ENCODE measurements at regions not wholly inside any gene's neighbourhood (a gene's known extent, or its start where the extent isn't known, plus 50 kb on each side); places are given as distances from the start of the nearest gene placed in this dataset.

DNA sequence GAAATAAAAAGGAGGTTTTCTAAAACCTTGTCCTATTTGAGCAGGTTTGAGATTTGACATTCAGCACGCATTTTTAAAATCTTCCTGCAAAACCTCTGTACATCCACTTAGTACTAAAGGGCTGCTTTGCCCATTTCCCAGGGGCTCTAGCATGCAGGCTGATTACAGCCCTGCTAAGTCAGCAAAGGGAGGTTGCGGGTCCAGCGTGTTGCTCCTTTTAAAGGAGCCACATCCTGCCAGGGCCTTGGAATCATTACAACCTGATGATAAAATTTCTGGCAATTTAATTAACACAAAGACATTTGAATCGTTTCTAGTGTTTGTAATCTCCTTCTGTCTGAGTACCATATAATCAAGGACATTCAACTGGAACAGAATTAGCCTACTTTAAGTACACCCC lies 455.1 kb upstream of the CITED2 start:
- H3K27ac Mint-ChIP-seq, result peak overlapping the region in 1 of 3 experiments; percentile 21
- H3K4me3 Mint-ChIP-seq, result no peak overlapping the region
- TF ChIP-seq, protein P1, sequence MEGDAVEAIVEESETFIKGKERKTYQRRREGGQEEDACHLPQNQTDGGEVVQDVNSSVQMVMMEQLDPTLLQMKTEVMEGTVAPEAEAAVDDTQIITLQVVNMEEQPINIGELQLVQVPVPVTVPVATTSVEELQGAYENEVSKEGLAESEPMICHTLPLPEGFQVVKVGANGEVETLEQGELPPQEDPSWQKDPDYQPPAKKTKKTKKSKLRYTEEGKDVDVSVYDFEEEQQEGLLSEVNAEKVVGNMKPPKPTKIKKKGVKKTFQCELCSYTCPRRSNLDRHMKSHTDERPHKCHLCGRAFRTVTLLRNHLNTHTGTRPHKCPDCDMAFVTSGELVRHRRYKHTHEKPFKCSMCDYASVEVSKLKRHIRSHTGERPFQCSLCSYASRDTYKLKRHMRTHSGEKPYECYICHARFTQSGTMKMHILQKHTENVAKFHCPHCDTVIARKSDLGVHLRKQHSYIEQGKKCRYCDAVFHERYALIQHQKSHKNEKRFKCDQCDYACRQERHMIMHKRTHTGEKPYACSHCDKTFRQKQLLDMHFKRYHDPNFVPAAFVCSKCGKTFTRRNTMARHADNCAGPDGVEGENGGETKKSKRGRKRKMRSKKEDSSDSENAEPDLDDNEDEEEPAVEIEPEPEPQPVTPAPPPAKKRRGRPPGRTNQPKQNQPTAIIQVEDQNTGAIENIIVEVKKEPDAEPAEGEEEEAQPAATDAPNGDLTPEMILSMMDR (IDR thresholded peaks at IDR 0.05; ENCODE audit: unreplicated experiment in 3 of 3), result no peak
- H3K9me3 Mint-ChIP-seq, result no peaks in the 10 kb centered on the region
- peaks cover 16% of the 10 kb centered on the region for H3K4me1 Mint-ChIP-seq
- no peaks in the 10 kb centered on the region for H3K36me3 Mint-ChIP-seq (ENCODE audit: low read depth)
- peaks cover 3% of the 10 kb centered on the region for H3K27me3 Mint-ChIP-seq (ENCODE audit: low read depth)

DNA sequence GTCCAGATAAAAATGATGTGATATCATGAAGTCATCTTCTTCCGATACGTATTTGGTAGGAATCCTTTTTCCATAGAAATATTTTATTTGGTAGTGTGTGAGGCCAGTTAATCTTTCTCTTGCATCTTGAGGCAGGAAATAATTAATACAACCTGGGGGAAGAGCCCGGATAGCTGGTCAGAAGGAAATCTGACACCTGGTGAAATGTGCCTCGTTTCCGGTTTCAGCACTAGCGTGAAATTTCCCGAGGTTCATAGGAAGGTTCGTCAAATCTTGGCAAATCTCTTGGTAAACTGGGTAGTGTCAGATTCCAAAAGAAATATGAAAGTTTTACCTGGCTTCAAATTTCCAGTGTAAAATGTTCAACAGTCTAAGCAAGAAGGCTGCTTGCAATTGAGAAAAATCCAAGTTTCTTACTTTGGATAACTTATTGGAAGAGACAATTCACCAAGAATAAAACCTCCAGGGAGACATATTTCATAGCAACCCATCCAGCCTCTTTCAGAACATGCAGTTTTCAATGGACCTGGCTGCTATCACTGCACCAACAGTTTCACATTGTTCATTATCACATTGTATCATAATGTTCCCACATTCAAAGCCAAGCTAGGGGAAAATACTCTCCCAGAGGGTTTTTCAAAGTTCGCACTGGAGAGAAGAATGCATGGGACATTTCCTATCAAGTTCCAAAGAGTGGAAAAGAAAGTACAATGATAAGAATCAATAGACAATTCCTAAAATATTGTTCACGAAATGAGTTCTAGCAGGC lies 454.5 kb upstream of the CITED2 start:
- TF ChIP-seq, protein P1 (IDR thresholded peaks at IDR 0.05; ENCODE audit: unreplicated experiment in 3 of 3), result no peak
- H3K4me3 Mint-ChIP-seq, result no peak overlapping the region
- no peaks in the 10 kb centered on the region for H3K36me3 Mint-ChIP-seq (ENCODE audit: low read depth)
- peak overlapping the region in 1 of 3 experiments; percentile 21 for H3K27ac Mint-ChIP-seq
- peaks cover 16% of the 10 kb centered on the region for H3K4me1 Mint-ChIP-seq
- H3K27me3 Mint-ChIP-seq (ENCODE audit: low read depth), result peaks cover 3% of the 10 kb centered on the region
- H3K9me3 Mint-ChIP-seq, result no peaks in the 10 kb centered on the region

DNA sequence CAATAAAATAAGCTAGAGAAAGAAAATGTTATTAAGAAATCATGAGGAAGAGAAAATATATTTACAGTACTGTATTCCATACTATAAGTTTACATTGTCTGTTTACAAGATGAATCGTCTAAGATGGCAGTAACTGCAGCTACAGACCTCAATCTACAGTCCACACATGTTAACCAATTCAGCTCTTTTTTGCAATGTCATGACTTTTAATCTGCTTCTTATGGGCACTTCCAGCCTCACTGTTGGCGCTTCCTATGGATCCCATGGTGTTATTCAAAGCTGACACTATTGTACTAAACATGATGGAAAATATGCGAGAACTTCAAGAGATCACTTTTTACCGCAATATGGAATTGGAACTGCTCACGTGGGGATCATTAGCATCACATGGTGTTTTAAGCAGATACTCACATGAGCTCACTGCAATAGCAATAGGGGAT lies 451.5 kb upstream of the CITED2 start:
- Mint-ChIP-seq H3K27ac (no peak overlapping the region), H3K4me1 (peaks cover 18% of the 10 kb centered on the region), H3K27me3 (ENCODE audit: low read depth) (peaks cover 3% of the 10 kb centered on the region), H3K4me3 (no peak overlapping the region), H3K36me3 (ENCODE audit: low read depth) (no peaks in the 10 kb centered on the region), H3K9me3 (no peaks in the 10 kb centered on the region)
- TF ChIP-seq, protein P1 (IDR thresholded peaks at IDR 0.05; ENCODE audit: unreplicated experiment in 3 of 3), result no peak

DNA sequence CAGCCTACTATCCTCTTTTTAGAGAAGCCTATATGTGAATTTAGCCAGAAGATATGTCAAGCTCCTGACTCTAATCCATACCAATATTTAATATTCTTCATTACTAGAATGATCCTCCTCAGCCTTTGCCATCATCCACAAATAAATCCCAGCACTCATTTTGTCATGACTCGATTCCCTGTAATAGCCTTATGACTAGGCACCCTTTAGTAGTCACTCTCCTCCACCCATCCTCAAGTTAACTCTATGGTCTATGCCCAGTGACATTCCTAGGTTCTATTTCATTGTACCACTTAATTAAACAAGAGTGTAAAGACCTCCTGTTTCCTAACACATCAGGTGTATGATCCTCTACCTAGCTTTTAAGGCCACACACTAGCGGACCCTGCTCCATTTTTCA lies 450.4 kb upstream of the CITED2 start:
- Mint-ChIP-seq H3K9me3 (no peaks in the 10 kb centered on the region), H3K36me3 (ENCODE audit: low read depth) (no peaks in the 10 kb centered on the region), H3K4me1 (peaks cover 20% of the 10 kb centered on the region), H3K4me3 (no peak overlapping the region), H3K27me3 (ENCODE audit: low read depth) (peaks cover 3% of the 10 kb centered on the region), H3K27ac (no peak overlapping the region)
- TF ChIP-seq, protein P1 (IDR thresholded peaks at IDR 0.05; ENCODE audit: unreplicated experiment in 3 of 3), result no peak

DNA sequence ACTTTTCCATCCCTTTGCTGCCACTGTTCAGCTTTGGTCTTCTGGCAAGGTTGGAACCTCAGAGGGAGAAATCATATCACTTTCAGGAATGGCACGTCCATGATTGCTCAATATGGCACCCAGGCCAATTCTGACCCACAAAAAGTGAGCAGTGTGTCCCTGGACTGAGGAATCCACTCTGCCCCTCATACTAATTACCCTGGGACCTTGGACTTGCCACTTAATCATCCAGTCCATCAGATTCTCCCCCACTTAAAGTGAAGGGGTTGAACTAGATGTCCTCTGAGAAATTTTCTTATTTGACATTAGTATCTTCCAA lies 449.3 kb upstream of the CITED2 start:
- Mint-ChIP-seq H3K4me3 (no peak overlapping the region), H3K27me3 (ENCODE audit: low read depth) (no peaks in the 10 kb centered on the region), H3K9me3 (no peaks in the 10 kb centered on the region), H3K27ac (no peak overlapping the region), H3K36me3 (ENCODE audit: low read depth) (no peaks in the 10 kb centered on the region), H3K4me1 (peaks cover 9% of the 10 kb centered on the region)
- TF ChIP-seq, protein P1 (IDR thresholded peaks at IDR 0.05; ENCODE audit: unreplicated experiment in 3 of 3), result no peak

Measured in nephron (organoid).